H9 (cell line): ENCODE measurements at regions not wholly inside any gene's neighbourhood (a gene's known extent, or its start where the extent isn't known, plus 50 kb on each side); places are given as distances from the start of the nearest gene placed in this dataset.

Source experiments
- DNase-seq: peaks from one replicate; pipeline ENCODE4 v3.0.0-alpha.2; 2017
- H2AFZ ChIP-seq: one replicate; pipeline ENCODE4 v1.6.1; 2013; ENCODE audit warnings: mild to moderate bottlenecking, low read length, control low read depth, moderate library complexity
- H2AK5ac ChIP-seq: 2 replicates; pipeline ENCODE4 v1.6.1; 2013; ENCODE audit warnings: low read length, control low read depth, mixed read lengths; ENCODE audit not compliant: insufficient read length
- H2BK120ac ChIP-seq: one replicate; pipeline ENCODE4 v1.6.1; 2013; ENCODE audit warnings: low read depth, mild to moderate bottlenecking, low read length, control low read depth, inconsistent platforms; ENCODE audit not compliant: poor library complexity, severe bottlenecking
- H2BK12ac ChIP-seq: 2 replicates; pipeline ENCODE4 v1.6.1; 2013; ENCODE audit warnings: low read length, control low read depth, mixed read lengths, low read depth; ENCODE audit not compliant: insufficient read length
- H2BK15ac ChIP-seq: 2 replicates; pipeline ENCODE4 v1.6.1; 2013; ENCODE audit warnings: low read depth, low read length, control low read depth
- H2BK20ac ChIP-seq: one replicate; pipeline ENCODE4 v1.6.1; 2013; ENCODE audit warnings: low read depth, mild to moderate bottlenecking, low read length, control low read depth, inconsistent platforms; ENCODE audit not compliant: poor library complexity, severe bottlenecking
- H2BK5ac ChIP-seq: 2 replicates; pipeline ENCODE4 v1.6.1; 2013; ENCODE audit warnings: low read length, control low read depth, mixed read lengths; ENCODE audit not compliant: insufficient read length
- H3K14ac ChIP-seq: 2 replicates; pipeline ENCODE4 v1.6.1; 2013; ENCODE audit warnings: low read length, control low read depth; ENCODE audit not compliant: insufficient read depth
- H3K18ac ChIP-seq: 2 replicates; pipeline ENCODE4 v1.6.1; 2013; ENCODE audit warnings: low read depth, mild to moderate bottlenecking, mixed read lengths, low read length, control low read depth; ENCODE audit not compliant: insufficient read length
- H3K23ac ChIP-seq: 2 replicates; pipeline ENCODE4 v1.6.1; 2013; ENCODE audit warnings: low read length, control low read depth, mixed read lengths, low read depth; ENCODE audit not compliant: insufficient read length
- H3K23me2 ChIP-seq: 2 replicates; pipeline ENCODE4 v1.6.1; 2013; ENCODE audit warnings: low read depth, mild to moderate bottlenecking, mixed read lengths, low read length, control low read depth; ENCODE audit not compliant: insufficient read length, poor library complexity, severe bottlenecking
- H3K27ac ChIP-seq: 2 replicates; pipeline ENCODE4 v1.5.1; 2013; ENCODE audit warnings: low read length, control low read depth, mixed read lengths, low read depth; ENCODE audit not compliant: insufficient read length
- H3K27me3 ChIP-seq: 2 replicates; pipeline ENCODE4 v1.6.1; 2013; ENCODE audit warnings: low read length, control low read depth, inconsistent platforms; ENCODE audit not compliant: insufficient read depth
- H3K4ac ChIP-seq: 2 replicates; pipeline ENCODE4 v1.6.1; 2013; ENCODE audit warnings: low read depth, mild to moderate bottlenecking, control low read depth, inconsistent platforms, low read length, moderate library complexity
- H3K4me1 ChIP-seq: 2 replicates; pipeline ENCODE4 v1.6.1; 2013; ENCODE audit warnings: low read length, control low read depth, inconsistent platforms; ENCODE audit not compliant: insufficient read depth
- H3K4me2 ChIP-seq: 2 replicates; pipeline ENCODE4 v1.6.1; 2013; ENCODE audit warnings: low read length, control low read depth, mixed read lengths; ENCODE audit not compliant: insufficient read length, insufficient read depth
- H3K56ac ChIP-seq: 2 replicates; pipeline ENCODE4 v1.6.1; 2013; ENCODE audit warnings: low read depth, mild to moderate bottlenecking, mixed read lengths, low read length, control low read depth; ENCODE audit not compliant: insufficient read length
- H3K79me1 ChIP-seq: 2 replicates; pipeline ENCODE4 v1.6.1; 2013; ENCODE audit warnings: low read depth, mild to moderate bottlenecking, moderate library complexity, low read length, control low read depth, inconsistent platforms; ENCODE audit not compliant: insufficient read depth, poor library complexity, severe bottlenecking
- H3K79me2 ChIP-seq: 2 replicates; pipeline ENCODE4 v1.6.1; 2013; ENCODE audit warnings: low read length, control low read depth, inconsistent platforms; ENCODE audit not compliant: insufficient read depth
- H3K9ac ChIP-seq: 2 replicates; pipeline ENCODE4 v1.6.1; 2013; ENCODE audit warnings: low read length, control low read depth, mixed read lengths; ENCODE audit not compliant: insufficient read length; ENCODE audit errors: extremely low read depth
- H3K9me3 ChIP-seq: one replicate; pipeline ENCODE4 v1.6.1; 2013; ENCODE audit warnings: low read depth, low read length, inconsistent platforms; ENCODE audit not compliant: control insufficient read depth
- H3T11ph ChIP-seq: one replicate; pipeline ENCODE4 v1.6.1; 2013; ENCODE audit warnings: mild to moderate bottlenecking, low read length, control low read depth, inconsistent platforms
- H4K20me1 ChIP-seq: one replicate; pipeline ENCODE4 v1.6.1; 2013; ENCODE audit not compliant: control insufficient read depth, insufficient read length, insufficient read depth
- H4K5ac ChIP-seq: 2 replicates; pipeline ENCODE4 v1.6.1; 2013; ENCODE audit warnings: low read depth, mild to moderate bottlenecking, mixed read lengths, low read length, control low read depth; ENCODE audit not compliant: insufficient read length
- H4K8ac ChIP-seq: replicated peaks from 2 replicates; pipeline ENCODE4 v1.6.1; 2013; ENCODE audit warnings: low read length, control low read depth, mixed read lengths, low read depth; ENCODE audit not compliant: insufficient read length
- H4K91ac ChIP-seq: 2 replicates; pipeline ENCODE4 v1.6.1; 2013; ENCODE audit warnings: low read depth, mild to moderate bottlenecking, moderate library complexity, mixed read lengths, low read length, control low read depth; ENCODE audit not compliant: insufficient read length
- H3K27ac Mint-ChIP-seq, 3 experiments: 2 replicates in 2 of 3; 3 replicates in 1 of 3; pipeline ENCODE4 v1.8.0; 2020 to 2021; ENCODE audit warnings: mixed read lengths in 3 of 3, mild to moderate bottlenecking in 1 of 3, moderate library complexity in 1 of 3
- H3K27me3 Mint-ChIP-seq: 2 replicates; pipeline ENCODE4 v1.8.0; 2021; ENCODE audit warnings: low read depth, mild to moderate bottlenecking, moderate library complexity, mixed read lengths
- H3K36me3 Mint-ChIP-seq, 3 experiments: 2 replicates in 2 of 3; 3 replicates in 1 of 3; pipeline ENCODE4 v1.8.0; 2020 to 2021; ENCODE audit warnings: low read depth in 3 of 3, mixed read lengths in 3 of 3; ENCODE audit not compliant: insufficient read depth in 1 of 3
- H3K4me1 Mint-ChIP-seq, 2 experiments: 2 replicates each; pipeline ENCODE4 v1.8.0; 2020; ENCODE audit warnings: mixed read lengths in 2 of 2
- H3K4me3 Mint-ChIP-seq, 2 experiments: 2 replicates in 1 of 2; 3 replicates in 1 of 2; pipeline ENCODE4 v1.8.0; 2020 to 2021; ENCODE audit warnings: mild to moderate bottlenecking in 2 of 2, mixed read lengths in 2 of 2, moderate library complexity in 1 of 2
- H3K9me3 Mint-ChIP-seq, 2 experiments: 2 replicates in 1 of 2; 3 replicates in 1 of 2; pipeline ENCODE4 v1.8.0; 2020; ENCODE audit warnings: mild to moderate bottlenecking in 2 of 2, mixed read lengths in 2 of 2, moderate library complexity in 1 of 2
- WGBS: extraction: QIAGEN DNeasy Blood & Tissue Kit; methylation state at CpG from one replicate; pipeline ENCODE4 v1.1.7; 2013; ENCODE audit warnings: missing lambda C conversion rate, low lambda C conversion rate, mixed read lengths; ENCODE audit not compliant: insufficient read length; ENCODE audit errors: extremely low coverage; 5-methylcytosine and 5-hydroxymethylcytosine counted together
- TF ChIP-seq, protein P1 (sequence below): fragments of 200-600 bp; sonication (generic); conservative IDR thresholded peaks from 3 replicates; pipeline ENCODE4 v1.8.0; 2021; ENCODE audit warnings: antibody characterized with exemption, mild to moderate bottlenecking

DNA sequence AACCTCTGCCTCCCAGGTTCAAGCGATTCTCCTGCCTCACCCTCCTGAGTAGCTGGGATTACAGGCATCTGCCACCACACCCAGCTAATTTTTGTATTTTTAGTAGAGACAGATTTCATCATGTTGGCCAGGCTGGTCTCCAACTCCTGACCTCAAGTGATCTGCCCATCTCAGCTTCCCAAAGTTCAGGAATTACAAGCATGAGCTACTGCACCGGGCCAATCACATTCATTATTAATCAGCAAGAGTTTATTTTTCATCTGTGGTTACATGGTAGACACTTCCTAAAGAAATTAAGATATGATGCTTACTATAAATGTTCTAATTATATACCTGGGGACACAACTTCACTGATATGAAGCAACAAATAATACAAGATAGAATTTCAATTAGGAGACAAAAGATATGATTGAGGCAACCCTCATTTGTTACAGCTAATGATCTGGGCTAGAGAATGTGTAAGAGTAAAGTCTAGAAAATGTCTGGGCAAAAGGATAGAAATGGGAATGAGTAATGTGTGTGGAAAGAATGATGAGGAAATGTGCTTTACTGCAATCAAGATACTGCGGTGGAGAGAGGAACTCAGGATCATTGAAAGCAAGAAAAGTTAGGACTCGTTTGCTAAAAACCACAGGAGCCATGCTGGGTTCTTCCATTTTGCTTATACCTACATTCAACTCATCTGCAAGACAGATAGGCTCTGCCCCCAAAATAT is 366.8 kb downstream of the ZIC1 start:
- no peaks in the 10 kb centered on the region for H3K9me3 ChIP-seq
- no peak overlapping the region for H2BK20ac ChIP-seq
- no peaks in the 10 kb centered on the region for H3K4me1 Mint-ChIP-seq
- no peaks in the 10 kb centered on the region for H3K4me1 ChIP-seq
- no peak overlapping the region for H2BK5ac ChIP-seq
- no peak overlapping the region for H3K27ac Mint-ChIP-seq
- H2BK15ac ChIP-seq, result no peak overlapping the region
- no peak overlapping the region for H3K18ac ChIP-seq
- no peak overlapping the region for H2BK12ac ChIP-seq
- H3K23ac ChIP-seq, result no peak overlapping the region
- H3K14ac ChIP-seq, result no peak overlapping the region
- H3K27ac ChIP-seq, result no peak overlapping the region
- H3K27me3 Mint-ChIP-seq, result no peaks in the 10 kb centered on the region
- TF ChIP-seq, protein P1, sequence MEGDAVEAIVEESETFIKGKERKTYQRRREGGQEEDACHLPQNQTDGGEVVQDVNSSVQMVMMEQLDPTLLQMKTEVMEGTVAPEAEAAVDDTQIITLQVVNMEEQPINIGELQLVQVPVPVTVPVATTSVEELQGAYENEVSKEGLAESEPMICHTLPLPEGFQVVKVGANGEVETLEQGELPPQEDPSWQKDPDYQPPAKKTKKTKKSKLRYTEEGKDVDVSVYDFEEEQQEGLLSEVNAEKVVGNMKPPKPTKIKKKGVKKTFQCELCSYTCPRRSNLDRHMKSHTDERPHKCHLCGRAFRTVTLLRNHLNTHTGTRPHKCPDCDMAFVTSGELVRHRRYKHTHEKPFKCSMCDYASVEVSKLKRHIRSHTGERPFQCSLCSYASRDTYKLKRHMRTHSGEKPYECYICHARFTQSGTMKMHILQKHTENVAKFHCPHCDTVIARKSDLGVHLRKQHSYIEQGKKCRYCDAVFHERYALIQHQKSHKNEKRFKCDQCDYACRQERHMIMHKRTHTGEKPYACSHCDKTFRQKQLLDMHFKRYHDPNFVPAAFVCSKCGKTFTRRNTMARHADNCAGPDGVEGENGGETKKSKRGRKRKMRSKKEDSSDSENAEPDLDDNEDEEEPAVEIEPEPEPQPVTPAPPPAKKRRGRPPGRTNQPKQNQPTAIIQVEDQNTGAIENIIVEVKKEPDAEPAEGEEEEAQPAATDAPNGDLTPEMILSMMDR, result no peak
- H3K4me2 ChIP-seq, result no peak overlapping the region
- no peaks in the 10 kb centered on the region for H3K79me2 ChIP-seq
- DNase-seq, result no peak
- no peak overlapping the region for H3K4ac ChIP-seq
- no peak overlapping the region for H3K56ac ChIP-seq
- no peak overlapping the region for H2BK120ac ChIP-seq
- no peaks in the 10 kb centered on the region for H3K36me3 Mint-ChIP-seq
- no peaks in the 10 kb centered on the region for H4K20me1 ChIP-seq
- no peaks in the 10 kb centered on the region for H3K79me1 ChIP-seq
- H3K27me3 ChIP-seq, result no peaks in the 10 kb centered on the region
- no peak overlapping the region for H4K91ac ChIP-seq
- no peak overlapping the region for H4K5ac ChIP-seq
- no peak overlapping the region for H2AFZ ChIP-seq
- WGBS, result no CpG with 5 or more reads among the region's 4 CpGs
- H3K4me3 Mint-ChIP-seq, result no peak overlapping the region
- H4K8ac ChIP-seq, result no peak overlapping the region
- H3K9me3 Mint-ChIP-seq, result no peaks in the 10 kb centered on the region
- no peaks in the 10 kb centered on the region for H3K23me2 ChIP-seq
- no peak overlapping the region for H3K9ac ChIP-seq
- no peak overlapping the region for H3T11ph ChIP-seq
- H2AK5ac ChIP-seq, result no peak overlapping the region
